HepG2 (cell line): ENCODE measurements at regions not wholly inside any gene's neighbourhood (a gene's known extent, or its start where the extent isn't known, plus 50 kb on each side); places are given as distances from the start of the nearest gene placed in this dataset.

Experiments
- ATAC-seq: fragments of 200-7000 bp; cut with Tn5 transposase; 3 replicates; pipeline ENCODE4 v1.9.1; 2020; ENCODE audit warnings: mild to moderate bottlenecking, moderate library complexity
- BruUV-seq: library from RNA; stranded (reverse); fragments of 400-500 nt; replicated peaks from 2 replicates; lab custom pipeline; 2021; lab: Mats Ljungman, UMichigan
- CTCF ChIA-PET: fragments of 300-600 bp; formaldehyde crosslinking; extraction: SDS; loops from one replicate; lab custom pipeline; 2021; ENCODE audit warnings: low total read pairs, inconsistent platforms, low intra/inter-chr PET ratio; lab: Yijun Ruan, JAX
- POLR2A ChIA-PET: fragments of 350-600 bp; sonication (Branson Sonifier 250); formaldehyde crosslinking; loops from one replicate; lab custom pipeline; 2020; ENCODE audit warnings: antibody characterized with exemption, inconsistent platforms; lab: Yijun Ruan, JAX
- DNase-seq: peaks from one replicate; pipeline ENCODE4 v3.0.0-alpha.2; 2015; ENCODE audit warnings: low spot score
- FAIRE-seq: peaks from 3 replicates; lab custom pipeline; 2011; peaks lifted over from hg19 to GRCh38; lab: Jason Lieb, UNC
- H2AFZ ChIP-seq: one replicate; pipeline ENCODE4 v1.6.1; 2011; ENCODE audit warnings: low read length, inconsistent platforms
- H3K27ac ChIP-seq: fragments of 300-600 bp; 3 replicates; pipeline ENCODE4 v1.8.0; 2011; ENCODE audit warnings: mixed run types, mild to moderate bottlenecking, mixed read lengths, low read length, inconsistent platforms; ENCODE audit not compliant: insufficient read depth; ENCODE audit errors: extremely low read length
- H3K27me3 ChIP-seq, 2 experiments: fragments of 200-600 bp in 1 of 2; 2 replicates in 1 of 2; 3 replicates in 1 of 2; pipeline versions ENCODE4 v1.6.0 to v1.8.0; 2011; ENCODE audit warnings: low read length in 2 of 2, mild to moderate bottlenecking in 2 of 2, moderate library complexity in 2 of 2, inconsistent platforms in 1 of 2; ENCODE audit not compliant: insufficient read depth in 2 of 2, control insufficient read depth in 1 of 2
- H3K36me3 ChIP-seq, 2 experiments: fragments of 200-600 bp in 1 of 2; replicated peaks in 1 of 2; 2 replicates in 1 of 2; 3 replicates in 1 of 2; pipeline versions ENCODE4 v1.5.1 to v1.8.0; 2011; ENCODE audit warnings: low read length in 2 of 2, inconsistent platforms in 1 of 2; ENCODE audit not compliant: insufficient read depth in 2 of 2, control insufficient read depth in 1 of 2
- H3K4me1 ChIP-seq: 2 replicates; pipeline ENCODE4 v1.5.1; 2012; ENCODE audit warnings: low read length, inconsistent platforms; ENCODE audit not compliant: insufficient read depth
- H3K4me2 ChIP-seq: 2 replicates; pipeline ENCODE4 v1.6.0; 2011; ENCODE audit warnings: low read depth, low read length, inconsistent platforms
- H3K4me3 ChIP-seq, 3 experiments: fragments of 200-600 bp in 1 of 3; sonication (generic), shearing (Covaris generic) in 1 of 3; replicated peaks in 1 of 3; 2 replicates each; pipeline ENCODE4 v1.5.1; 2011 to 2016; ENCODE audit warnings: low read length in 3 of 3, inconsistent platforms in 2 of 3, low read depth in 2 of 3, mild to moderate bottlenecking in 2 of 3, control low read depth in 1 of 3, mixed read lengths in 1 of 3; ENCODE audit not compliant: insufficient read depth in 1 of 3
- H3K79me2 ChIP-seq: one replicate; pipeline ENCODE4 v1.6.1; 2011; ENCODE audit warnings: low read length, inconsistent platforms; ENCODE audit not compliant: insufficient read depth
- H3K9ac ChIP-seq: 2 replicates; pipeline ENCODE4 v1.6.0; 2011; ENCODE audit warnings: mild to moderate bottlenecking, low read depth, low read length, inconsistent platforms; ENCODE audit not compliant: insufficient read depth
- H3K9me3 ChIP-seq: 2 replicates; pipeline ENCODE4 v1.5.1; 2012; ENCODE audit warnings: mild to moderate bottlenecking, low read length
- H4K20me1 ChIP-seq: 2 replicates; pipeline ENCODE4 v1.6.0; 2011; ENCODE audit warnings: inconsistent platforms, mild to moderate bottlenecking, low read length, moderate library complexity; ENCODE audit not compliant: insufficient read depth
- AHR ChIP-seq: IDR thresholded peaks from 2 replicates; pipeline ENCODE4 v1.6.1; 2018; ENCODE audit warnings: missing genetic modification reagents, missing compliant biosample characterization
- CBX1 ChIP-seq: IDR thresholded peaks from one replicate; pipeline ENCODE4 v1.6.1; 2016; ENCODE audit warnings: antibody characterized with exemption, low read depth
- GATAD2A ChIP-seq: IDR thresholded peaks from 2 replicates; pipeline ENCODE4 v1.6.1; 2016
- IKZF4 ChIP-seq: sonication (generic); formaldehyde crosslinking; IDR thresholded peaks from 2 replicates; pipeline ENCODE4 v1.5.1; 2020; ENCODE audit warnings: borderline replicate concordance, mild to moderate bottlenecking, low read depth, missing genetic modification reagents; ENCODE audit errors: not compliant biosample characterization
- NFIC ChIP-seq: IDR thresholded peaks from 2 replicates; pipeline ENCODE4 v1.6.1; 2012; ENCODE audit warnings: mild to moderate bottlenecking, low read length, inconsistent platforms
- ZNF224 ChIP-seq: sonication (generic); formaldehyde crosslinking; IDR thresholded peaks from 2 replicates; pipeline ENCODE4 v1.5.0; 2020; ENCODE audit warnings: mild to moderate bottlenecking, missing genetic modification reagents
- ZNF572 ChIP-seq: sonication (generic); formaldehyde crosslinking; IDR thresholded peaks from 2 replicates; pipeline ENCODE4 v1.5.1; 2020; ENCODE audit warnings: mild to moderate bottlenecking, missing genetic modification reagents
- ZNF619 ChIP-seq: sonication (generic); formaldehyde crosslinking; IDR thresholded peaks from 2 replicates; pipeline ENCODE4 v1.4.0; 2020; ENCODE audit warnings: mild to moderate bottlenecking, missing genetic modification reagents
- ZNF703 ChIP-seq: sonication (generic); formaldehyde crosslinking; IDR thresholded peaks from 2 replicates; pipeline ENCODE4 v1.5.1; 2020; ENCODE audit warnings: missing genetic modification reagents, mild to moderate bottlenecking, moderate library complexity, borderline replicate concordance
- ZNF737 ChIP-seq: sonication (generic); formaldehyde crosslinking; IDR thresholded peaks from 2 replicates; pipeline ENCODE4 v1.5.0; 2020; ENCODE audit warnings: missing genetic modification reagents, mild to moderate bottlenecking, borderline replicate concordance
- WGBS: methylation state at CpG from one replicate; pipeline ENCODE4 v1.1.6; 2017; ENCODE audit warnings: low lambda C conversion rate; 5-methylcytosine and 5-hydroxymethylcytosine counted together
- in situ Hi-C: cut with HindIII; loops from 2 replicates; pipeline ENCODE4 v1.10.0; 2017; ENCODE audit warnings: low pct_unique_long_range_greater_than_20kb; ENCODE audit not compliant: extremely low pct_ligation_motif_present
- intact Hi-C: fragments of 100-400 bp; cut with micrococcal nuclease; formaldehyde crosslinking; loops from one replicate; pipeline ENCODE4 v1.10.0; 2022; ENCODE audit not compliant: unreplicated experiment
- TF ChIP-seq, protein P1 (sequence below): sonication (generic); formaldehyde crosslinking; IDR thresholded peaks from 2 replicates; pipeline ENCODE4 v1.5.0; 2020; ENCODE audit warnings: missing genetic modification reagents

DNA sequence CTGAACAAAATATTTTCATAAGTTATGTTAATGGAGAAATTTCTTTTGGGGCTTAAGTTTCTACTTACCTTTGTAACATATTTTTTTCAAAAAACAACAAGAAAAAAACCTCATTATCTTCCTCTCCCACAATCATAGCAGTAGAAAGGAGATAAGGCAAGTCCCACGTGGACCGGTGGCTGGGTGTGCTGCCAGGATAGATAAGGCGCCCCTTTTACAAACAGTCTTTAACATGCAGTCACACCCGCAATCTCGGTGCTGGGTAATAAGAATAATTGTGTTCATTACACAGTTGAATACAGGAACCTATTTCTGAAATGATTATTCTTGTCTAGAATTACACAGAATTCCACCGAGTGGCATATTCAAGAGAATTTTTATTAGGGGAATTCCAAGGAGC, 1202.3 kb downstream of the UQCRFS1 start:
- ChIA-PET POLR2A (no interaction called here), CTCF (no interaction called here)
- in situ Hi-C loops: no loop called here
- intact Hi-C loops: no loop called here
- H3K9me3 ChIP-seq: peaks cover 99% of the 10 kb centered on the region
- DNase-seq: no peak
- H3K4me1 ChIP-seq: no peaks in the 10 kb centered on the region
- no peak overlapping the region for H3K4me2 ChIP-seq
- WGBS: 16% methylated on average over 6 of the region's 6 CpGs
- no peaks in the 10 kb centered on the region for H3K36me3 ChIP-seq
- no peaks in the 10 kb centered on the region for H4K20me1 ChIP-seq
- H2AFZ ChIP-seq: no peak overlapping the region
- BruUV-seq: no TSS peak
- no peak overlapping the region for H3K27ac ChIP-seq
- ATAC-seq: no peak
- FAIRE-seq: no peak
- H3K79me2 ChIP-seq: no peaks in the 10 kb centered on the region
- TF ChIP-seq ZNF703 (CRISPR knock-in tag) (no peak), CBX1 (no peak), IKZF4 (no peak), ZNF737 (CRISPR knock-in tag) (no peak), ZNF572 (no peak), AHR (CRISPR knock-in tag) (no peak), ZNF224 (no peak), ZNF619 (CRISPR knock-in tag) (no peak), GATAD2A (CRISPR knock-in tag) (no peak), NFIC (no peak)
- TF ChIP-seq, protein P1, sequence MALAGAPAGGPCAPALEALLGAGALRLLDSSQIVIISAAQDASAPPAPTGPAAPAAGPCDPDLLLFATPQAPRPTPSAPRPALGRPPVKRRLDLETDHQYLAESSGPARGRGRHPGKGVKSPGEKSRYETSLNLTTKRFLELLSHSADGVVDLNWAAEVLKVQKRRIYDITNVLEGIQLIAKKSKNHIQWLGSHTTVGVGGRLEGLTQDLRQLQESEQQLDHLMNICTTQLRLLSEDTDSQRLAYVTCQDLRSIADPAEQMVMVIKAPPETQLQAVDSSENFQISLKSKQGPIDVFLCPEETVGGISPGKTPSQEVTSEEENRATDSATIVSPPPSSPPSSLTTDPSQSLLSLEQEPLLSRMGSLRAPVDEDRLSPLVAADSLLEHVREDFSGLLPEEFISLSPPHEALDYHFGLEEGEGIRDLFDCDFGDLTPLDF: no peak
- H3K4me3 ChIP-seq: no peak overlapping the region
- no peaks in the 10 kb centered on the region for H3K27me3 ChIP-seq
- no peak overlapping the region for H3K9ac ChIP-seq
